ENCODE measurements at regions not wholly inside any gene's neighbourhood (a gene's known extent, or its start where the extent isn't known, plus 50 kb on each side); places are given as distances from the start of the nearest gene placed in this dataset.

DNA sequence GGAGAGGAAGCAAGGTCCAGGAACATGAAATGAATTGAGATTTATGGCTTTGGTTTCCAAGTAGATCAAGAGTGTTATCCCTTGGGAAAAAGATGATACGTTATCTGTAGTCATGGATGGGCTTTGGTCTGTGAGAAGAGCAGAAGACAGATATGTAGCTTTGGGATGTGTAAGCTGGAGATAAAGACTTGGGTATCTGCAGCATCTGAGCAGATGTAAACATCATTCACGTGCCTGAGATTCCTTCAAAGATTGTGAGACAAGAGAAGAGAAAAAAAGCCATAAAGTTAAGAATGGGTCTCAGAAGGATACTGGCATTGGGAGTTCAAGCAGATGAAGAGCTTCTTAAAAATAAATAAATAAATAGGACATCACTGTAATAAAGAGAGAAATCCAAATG, 217.8 kb downstream of the PTPRC start:
- DNase-seq (ENCODE audit: insufficient read length, low spot score), result no peak
- TF ChIP-seq TAF1 (IDR thresholded peaks at IDR 0.05; ENCODE audit: low read depth, low read length), result no peak
- TF ChIP-seq POLR2AphosphoS5 (IDR thresholded peaks at IDR 0.05; ENCODE audit: low read depth, low read length), result no peak
- no peak for TF ChIP-seq SPI1 (IDR thresholded peaks at IDR 0.05; ENCODE audit: low read depth, low read length)
- no peak for TF ChIP-seq POU2F2 (IDR thresholded peaks at IDR 0.05; ENCODE audit: low read depth, low read length)
- no peak for TF ChIP-seq PAX5 (IDR thresholded peaks at IDR 0.05; ENCODE audit: insufficient read depth, low read length, severe bottlenecking)
- no peak for TF ChIP-seq POLR2A (IDR thresholded peaks at IDR 0.05; ENCODE audit: low read depth, low read length)
- FAIRE-seq, result no peak

DNA sequence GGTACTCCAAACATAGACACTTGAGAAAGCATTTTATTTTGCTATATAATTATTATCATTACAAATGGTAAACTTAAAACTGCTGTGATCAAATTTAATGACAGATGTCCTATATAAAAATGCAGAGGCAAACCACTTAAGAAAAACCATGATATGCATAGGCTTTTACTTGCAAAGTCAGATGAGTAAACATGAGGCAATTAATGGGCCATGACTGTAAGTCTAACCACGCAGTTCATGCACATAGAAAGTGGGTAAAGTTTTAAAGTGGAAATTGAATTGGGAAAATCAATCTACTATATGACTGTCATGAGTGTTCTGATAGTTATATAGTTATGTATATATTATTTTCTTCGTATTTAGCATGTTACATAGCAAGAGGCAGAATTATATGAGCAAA, 219.2 kb downstream of the PTPRC start:
- no peak for FAIRE-seq
- TF ChIP-seq SPI1 (IDR thresholded peaks at IDR 0.05; ENCODE audit: low read depth, low read length) (no peak), TAF1 (IDR thresholded peaks at IDR 0.05; ENCODE audit: low read depth, low read length) (no peak), POLR2AphosphoS5 (IDR thresholded peaks at IDR 0.05; ENCODE audit: low read depth, low read length) (no peak), PAX5 (IDR thresholded peaks at IDR 0.05; ENCODE audit: insufficient read depth, low read length, severe bottlenecking) (no peak), POLR2A (IDR thresholded peaks at IDR 0.05; ENCODE audit: low read depth, low read length) (no peak), POU2F2 (IDR thresholded peaks at IDR 0.05; ENCODE audit: low read depth, low read length) (no peak)
- DNase-seq (ENCODE audit: insufficient read length, low spot score), result no peak

DNA sequence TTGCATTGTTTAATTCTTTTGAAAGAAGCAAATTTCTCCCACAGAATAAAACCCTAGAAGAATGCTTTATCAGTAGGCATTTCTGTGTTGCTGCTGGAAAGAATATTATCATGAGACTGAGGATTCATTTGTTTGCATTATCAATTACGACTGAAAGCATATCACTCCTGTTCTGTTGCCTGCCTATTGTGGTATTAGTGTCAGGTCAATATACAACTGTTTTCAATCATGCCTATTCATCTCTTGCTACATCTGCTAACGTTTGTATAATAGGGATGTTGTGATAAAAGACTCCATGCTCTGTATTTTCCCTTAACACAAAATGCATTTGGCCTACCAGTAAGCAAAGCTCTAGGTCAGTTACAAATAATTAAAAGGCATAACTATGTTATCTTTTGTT, 221.5 kb downstream of the PTPRC start:
- DNase-seq (ENCODE audit: insufficient read length, low spot score), result no peak
- FAIRE-seq, result no peak
- TF ChIP-seq POLR2AphosphoS5 (IDR thresholded peaks at IDR 0.05; ENCODE audit: low read depth, low read length), result no peak
- TF ChIP-seq POLR2A (IDR thresholded peaks at IDR 0.05; ENCODE audit: low read depth, low read length), result no peak
- no peak for TF ChIP-seq POU2F2 (IDR thresholded peaks at IDR 0.05; ENCODE audit: low read depth, low read length)
- no peak for TF ChIP-seq TAF1 (IDR thresholded peaks at IDR 0.05; ENCODE audit: low read depth, low read length)
- TF ChIP-seq PAX5 (IDR thresholded peaks at IDR 0.05; ENCODE audit: insufficient read depth, low read length, severe bottlenecking), result no peak
- TF ChIP-seq SPI1 (IDR thresholded peaks at IDR 0.05; ENCODE audit: low read depth, low read length), result no peak

DNA sequence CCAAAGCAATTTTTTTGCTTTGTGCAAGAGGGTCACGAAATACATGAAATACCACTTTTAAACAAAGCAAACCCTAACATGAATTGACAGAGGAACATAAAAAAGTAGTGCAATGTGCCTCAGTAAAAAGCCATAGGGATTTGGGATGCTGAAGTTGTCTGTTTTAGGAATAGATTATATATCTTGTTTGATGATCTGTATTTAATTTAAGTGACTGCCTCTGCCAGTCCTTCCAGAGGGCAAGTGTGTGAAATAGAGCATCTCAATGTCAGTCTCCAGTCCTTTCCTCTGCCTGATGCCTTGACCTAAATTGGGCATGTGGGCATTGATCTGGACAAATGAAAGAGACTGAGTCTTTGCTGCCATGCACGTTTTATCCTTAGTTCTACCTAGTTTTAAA, 222.8 kb downstream of the PTPRC start:
- DNase-seq (ENCODE audit: insufficient read length, low spot score), result no peak
- FAIRE-seq, result no peak
- TF ChIP-seq PAX5 (IDR thresholded peaks at IDR 0.05; ENCODE audit: insufficient read depth, low read length, severe bottlenecking) (no peak), SPI1 (IDR thresholded peaks at IDR 0.05; ENCODE audit: low read depth, low read length) (no peak), TAF1 (IDR thresholded peaks at IDR 0.05; ENCODE audit: low read depth, low read length) (no peak), POLR2AphosphoS5 (IDR thresholded peaks at IDR 0.05; ENCODE audit: low read depth, low read length) (no peak), POLR2A (IDR thresholded peaks at IDR 0.05; ENCODE audit: low read depth, low read length) (no peak), POU2F2 (IDR thresholded peaks at IDR 0.05; ENCODE audit: low read depth, low read length) (no peak)

DNA sequence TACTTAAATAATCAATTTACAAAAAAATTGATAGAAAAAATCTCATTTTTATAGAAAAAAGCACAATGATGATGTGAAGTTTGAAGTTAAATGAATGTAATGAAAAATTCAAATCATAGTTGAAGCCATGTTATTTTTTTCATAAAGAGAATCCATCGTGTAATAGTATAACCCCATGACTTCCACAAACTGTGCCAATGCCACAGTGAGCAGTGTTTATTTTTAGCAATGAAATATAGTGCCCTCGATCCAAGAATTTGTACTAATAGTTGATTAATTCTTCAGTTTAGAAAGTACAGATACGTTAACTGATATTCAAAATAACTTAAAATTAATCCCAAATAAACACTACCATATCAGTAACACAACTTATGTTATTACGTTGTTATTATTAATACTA, 225.9 kb downstream of the PTPRC start:
- DNase-seq (ENCODE audit: insufficient read length, low spot score), result no peak
- no peak for FAIRE-seq
- TF ChIP-seq SPI1 (IDR thresholded peaks at IDR 0.05; ENCODE audit: low read depth, low read length) (no peak), PAX5 (IDR thresholded peaks at IDR 0.05; ENCODE audit: insufficient read depth, low read length, severe bottlenecking) (no peak), POLR2AphosphoS5 (IDR thresholded peaks at IDR 0.05; ENCODE audit: low read depth, low read length) (no peak), POLR2A (IDR thresholded peaks at IDR 0.05; ENCODE audit: low read depth, low read length) (no peak), TAF1 (IDR thresholded peaks at IDR 0.05; ENCODE audit: low read depth, low read length) (no peak), POU2F2 (IDR thresholded peaks at IDR 0.05; ENCODE audit: low read depth, low read length) (no peak)

DNA sequence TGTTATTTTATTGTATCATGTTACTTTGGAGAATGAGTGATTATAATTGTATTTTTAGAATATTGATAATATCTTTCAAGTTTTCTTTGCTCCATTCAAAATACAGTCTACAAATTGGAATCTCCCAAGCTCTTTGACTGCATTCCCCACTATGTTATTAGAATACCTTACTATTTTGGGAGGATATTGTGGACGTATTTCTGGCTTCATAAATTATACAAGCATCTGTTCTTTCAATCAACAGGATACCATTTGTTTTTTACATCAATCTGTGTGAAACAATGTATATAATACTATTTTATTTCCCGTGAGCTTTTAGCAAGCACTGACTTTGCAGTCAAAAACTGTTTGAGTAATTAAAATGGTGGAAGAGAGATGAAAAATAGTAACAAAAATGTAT, 226.5 kb downstream of the PTPRC start:
- DNase-seq (ENCODE audit: insufficient read length, low spot score) (no peak), FAIRE-seq (no peak)
- no peak for TF ChIP-seq POU2F2 (IDR thresholded peaks at IDR 0.05; ENCODE audit: low read depth, low read length)
- TF ChIP-seq PAX5 (IDR thresholded peaks at IDR 0.05; ENCODE audit: insufficient read depth, low read length, severe bottlenecking), result no peak
- no peak for TF ChIP-seq POLR2A (IDR thresholded peaks at IDR 0.05; ENCODE audit: low read depth, low read length)
- no peak for TF ChIP-seq POLR2AphosphoS5 (IDR thresholded peaks at IDR 0.05; ENCODE audit: low read depth, low read length)
- TF ChIP-seq SPI1 (IDR thresholded peaks at IDR 0.05; ENCODE audit: low read depth, low read length), result no peak
- TF ChIP-seq TAF1 (IDR thresholded peaks at IDR 0.05; ENCODE audit: low read depth, low read length), result no peak

DNA sequence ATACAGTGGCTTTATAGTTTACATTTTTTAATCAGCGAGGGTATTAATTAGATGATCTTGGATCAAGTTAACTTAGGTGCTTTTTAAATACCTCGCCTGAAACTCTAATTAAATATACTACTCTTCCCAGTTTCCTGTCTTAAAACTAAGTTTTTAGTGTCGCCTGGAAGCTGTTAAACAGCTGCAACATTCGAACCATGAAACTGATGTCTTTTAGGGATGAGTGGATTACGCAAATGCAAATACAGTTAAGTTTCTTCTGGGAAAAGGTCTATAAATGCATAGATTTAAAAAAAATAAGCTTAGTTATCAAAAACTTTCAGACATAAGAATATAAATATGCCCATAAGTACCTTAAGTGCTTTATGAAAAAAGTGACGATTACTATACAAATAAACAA, 228.3 kb downstream of the PTPRC start:
- TF ChIP-seq PAX5 (IDR thresholded peaks at IDR 0.05; ENCODE audit: insufficient read depth, low read length, severe bottlenecking), result no peak
- no peak for TF ChIP-seq SPI1 (IDR thresholded peaks at IDR 0.05; ENCODE audit: low read depth, low read length)
- DNase-seq (ENCODE audit: insufficient read length, low spot score) (no peak), FAIRE-seq (no peak)

DNA sequence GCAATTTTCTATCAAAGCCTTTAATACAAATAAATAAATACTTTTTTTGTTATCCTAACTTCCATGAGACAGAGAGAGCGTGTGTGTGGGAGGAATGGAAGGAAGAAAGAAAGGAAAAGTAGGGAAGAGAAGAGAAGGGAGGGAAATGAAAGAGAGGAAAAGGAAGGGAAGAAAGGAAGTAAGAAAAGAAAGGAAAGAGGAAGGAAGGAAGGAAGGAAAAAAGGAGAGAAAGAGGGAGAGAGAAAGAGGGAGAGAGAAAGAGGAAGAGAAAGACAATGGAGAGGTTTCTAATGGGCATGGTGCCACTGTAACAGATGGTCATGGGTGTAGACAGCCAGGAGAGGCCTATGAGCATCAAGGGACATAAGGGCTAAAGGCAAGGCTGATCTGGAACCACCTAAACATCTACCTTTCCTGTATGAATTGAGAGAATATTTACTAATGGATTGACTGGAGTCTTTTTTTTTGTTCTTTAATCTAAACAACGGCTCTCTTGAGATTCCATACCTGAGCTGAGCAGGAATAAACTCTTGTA, 234.9 kb downstream of the PTPRC start:
- TF ChIP-seq SPI1 (IDR thresholded peaks at IDR 0.05; ENCODE audit: low read depth, low read length) (no peak), PAX5 (IDR thresholded peaks at IDR 0.05; ENCODE audit: insufficient read depth, low read length, severe bottlenecking) (no peak), POLR2A (IDR thresholded peaks at IDR 0.05; ENCODE audit: low read depth, low read length) (no peak), POLR2AphosphoS5 (IDR thresholded peaks at IDR 0.05; ENCODE audit: low read depth, low read length) (no peak), TAF1 (IDR thresholded peaks at IDR 0.05; ENCODE audit: low read depth, low read length) (no peak), POU2F2 (IDR thresholded peaks at IDR 0.05; ENCODE audit: low read depth, low read length) (no peak)
- DNase-seq (ENCODE audit: insufficient read length, low spot score) (no peak), FAIRE-seq (no peak)

DNA sequence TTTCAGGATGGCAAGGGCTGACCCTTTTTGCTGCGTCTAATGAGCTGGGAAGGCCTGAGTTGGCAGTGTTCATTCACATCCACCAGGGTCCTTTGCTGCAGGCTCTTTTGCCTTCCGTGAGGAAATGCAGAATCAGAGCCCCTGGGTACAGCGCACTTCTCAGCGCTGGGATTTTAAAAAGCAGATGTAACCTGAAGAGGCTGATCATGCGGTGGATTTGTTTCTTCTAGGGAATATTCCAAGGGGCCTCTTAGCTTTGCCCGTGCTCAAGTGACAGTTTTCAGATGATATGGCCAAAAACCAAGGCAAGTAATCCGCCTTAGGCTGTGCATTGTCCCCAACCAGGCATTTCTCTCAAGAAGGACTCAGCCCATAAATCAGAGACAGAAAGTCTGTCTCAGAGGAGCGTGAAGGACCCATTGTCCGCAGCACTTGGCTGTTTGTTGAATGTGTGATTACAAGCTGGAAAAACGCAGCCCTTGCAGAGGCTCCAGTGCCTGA, 237.6 kb downstream of the PTPRC start:
- no peak for FAIRE-seq
- TF ChIP-seq TAF1 (IDR thresholded peaks at IDR 0.05; ENCODE audit: low read depth, low read length) (no peak), SPI1 (IDR thresholded peaks at IDR 0.05; ENCODE audit: low read depth, low read length) (no peak), POU2F2 (IDR thresholded peaks at IDR 0.05; ENCODE audit: low read depth, low read length) (no peak), PAX5 (IDR thresholded peaks at IDR 0.05; ENCODE audit: insufficient read depth, low read length, severe bottlenecking) (no peak), POLR2AphosphoS5 (IDR thresholded peaks at IDR 0.05; ENCODE audit: low read depth, low read length) (no peak), POLR2A (IDR thresholded peaks at IDR 0.05; ENCODE audit: low read depth, low read length) (no peak)
- DNase-seq (ENCODE audit: insufficient read length, low spot score), result no peak

DNA sequence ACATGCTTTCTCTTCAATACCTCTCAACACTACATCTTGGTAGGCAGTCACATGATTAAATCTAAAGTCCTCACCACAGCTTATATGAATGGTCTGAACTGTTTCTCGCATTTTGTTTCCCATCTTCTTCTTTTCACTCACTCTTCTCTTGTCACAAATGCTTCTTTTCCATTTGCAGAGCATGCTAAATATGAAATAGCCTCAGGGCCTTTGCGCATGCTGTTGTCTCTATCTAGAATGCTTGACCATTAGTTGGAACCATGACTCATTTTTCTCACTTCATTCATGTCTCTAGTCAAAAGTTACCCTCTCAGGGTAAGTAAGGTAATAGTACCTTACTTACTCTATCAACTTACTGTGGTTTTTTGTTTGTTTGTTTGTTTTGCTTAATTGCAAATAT, 239.7 kb downstream of the PTPRC start:
- TF ChIP-seq SPI1 (IDR thresholded peaks at IDR 0.05; ENCODE audit: low read depth, low read length) (no peak), POLR2A (IDR thresholded peaks at IDR 0.05; ENCODE audit: low read depth, low read length) (no peak), TAF1 (IDR thresholded peaks at IDR 0.05; ENCODE audit: low read depth, low read length) (no peak), POU2F2 (IDR thresholded peaks at IDR 0.05; ENCODE audit: low read depth, low read length) (no peak), POLR2AphosphoS5 (IDR thresholded peaks at IDR 0.05; ENCODE audit: low read depth, low read length) (no peak), PAX5 (IDR thresholded peaks at IDR 0.05; ENCODE audit: insufficient read depth, low read length, severe bottlenecking) (no peak)
- no peak for DNase-seq (ENCODE audit: insufficient read length, low spot score)
- FAIRE-seq, result no peak
